ENCODE measurements at regions not wholly inside any gene's neighbourhood (a gene's known extent, or its start where the extent isn't known, plus 50 kb on each side); places are given as distances from the start of the nearest gene placed in this dataset.

- Histone ChIP-seq H3K56ac (replicated peaks; ENCODE audit: insufficient read length, low read depth, low read length) (no peak overlapping the region), H4K5ac (ENCODE audit: insufficient read length, low read depth, low read length) (no peak overlapping the region), H2BK5ac (ENCODE audit: low read depth, low read length) (no peak overlapping the region), H3K9ac (replicated peaks in 1 of 4; ENCODE audit: extremely low read depth in 1 of 4, low read depth in 3 of 4, low read length in 3 of 4) (no peak overlapping the region), H2BK15ac (ENCODE audit: low read length) (no peak overlapping the region), H3K4me2 (ENCODE audit: insufficient read depth in 1 of 2, low read depth in 2 of 2, low read length in 2 of 2) (no peak overlapping the region), H3K23ac (ENCODE audit: insufficient read length) (no peak overlapping the region), H3K79me2 (ENCODE audit: control insufficient read depth in 1 of 2, insufficient read depth in 2 of 2, low read length in 2 of 2) (no peaks in the 10 kb centered on the region), H3K36me3 (ENCODE audit: control insufficient read depth in 2 of 4, insufficient read depth in 4 of 4, low read length in 3 of 4) (no peaks in the 10 kb centered on the region), H3K18ac (ENCODE audit: extremely low read depth, low read length) (no peak overlapping the region), H2AK5ac (ENCODE audit: low read depth, low read length) (no peak overlapping the region), H3K4me3 (ENCODE audit: extremely low read depth in 1 of 4, insufficient read depth in 2 of 4, low read depth in 3 of 4, low read length in 4 of 4) (no peak overlapping the region), H4K20me1 (replicated peaks in 1 of 2; ENCODE audit: control insufficient read depth in 1 of 2, insufficient read depth in 2 of 2, low read length in 2 of 2) (no peaks in the 10 kb centered on the region), H4K8ac (ENCODE audit: extremely low read depth, insufficient read depth, low read length) (no peak overlapping the region), H3K27ac (ENCODE audit: low read depth, low read length) (no peak overlapping the region), H2BK120ac (replicated peaks; ENCODE audit: low read depth, low read length) (no peak overlapping the region), H2BK12ac (ENCODE audit: low read depth, low read length) (no peak overlapping the region), H2AFZ (ENCODE audit: low read length) (no peak overlapping the region), H3K14ac (ENCODE audit: insufficient read length) (no peak overlapping the region), H3K9me3 (ENCODE audit: insufficient read depth in 2 of 2, low read depth in 1 of 2, low read length in 1 of 2) (no peaks in the 10 kb centered on the region), H3K4ac (replicated peaks; ENCODE audit: insufficient read length, low read depth, low read length) (no peak overlapping the region), H3K4me1 (replicated peaks in 1 of 4; ENCODE audit: control insufficient read depth in 3 of 4, insufficient read depth in 4 of 4, low read length in 3 of 4) (no peaks in the 10 kb centered on the region; a peak in 1 of 7 replicates), H2BK20ac (ENCODE audit: low read length) (no peak overlapping the region), H3K27me3 (replicated peaks in 1 of 4; ENCODE audit: control insufficient read depth in 3 of 4, extremely low read depth in 1 of 4, insufficient read depth in 3 of 4, low read length in 3 of 4) (0 out of 7 replicates have a peak, but pooled peaks cover 0 to 1% (median 0%) of the 10 kb centered on the region in 4 experiments), H3K23me2 (ENCODE audit: low read depth, low read length) (no peaks in the 10 kb centered on the region), H4K91ac (replicated peaks; ENCODE audit: insufficient read length, low read length) (no peak overlapping the region), H3K79me1 (ENCODE audit: low read depth, low read length) (no peaks in the 10 kb centered on the region)
- TF ChIP-seq ZNF274 (IDR thresholded peaks at IDR 0.05; ENCODE audit: borderline replicate concordance, extremely low read depth, low read length): no peak
- no peak for TF ChIP-seq JUN (IDR thresholded peaks at IDR 0.05; ENCODE audit: low read depth, low read length)
- no peak for TF ChIP-seq SUZ12 (IDR thresholded peaks at IDR 0.05; ENCODE audit: low read length)
- TF ChIP-seq POLR2AphosphoS5 (IDR thresholded peaks at IDR 0.05; ENCODE audit: low read depth, low read length): no peak
- TF ChIP-seq KDM5A (IDR thresholded peaks at IDR 0.05; ENCODE audit: low read length): no peak
- no peak for TF ChIP-seq TAF1 (IDR thresholded peaks at IDR 0.05; ENCODE audit: low read depth, low read length)
- no peak for TF ChIP-seq KDM1A (IDR thresholded peaks at IDR 0.05; ENCODE audit: borderline replicate concordance, low read length)
- no peak for TF ChIP-seq SP4 (IDR thresholded peaks at IDR 0.05; ENCODE audit: low read length)
- no peak for TF ChIP-seq JUND (IDR thresholded peaks at IDR 0.05; ENCODE audit: low read length)
- no peak for TF ChIP-seq GABPA (IDR thresholded peaks at IDR 0.05; ENCODE audit: borderline replicate concordance, insufficient read depth, low read length)
- no peak for TF ChIP-seq BRCA1 (IDR thresholded peaks at IDR 0.05; ENCODE audit: low read depth, low read length)
- DNase-seq (ENCODE audit: low read depth in 1 of 2, low spot score in 2 of 2) (no peak), FAIRE-seq (no peak)
- POLR2A ChIA-PET (ENCODE audit: partially characterized antibody): interaction anchor here (0.6 to 0.9 kb wide), 2 partner anchors 21 to 240 kb away, joined by 3 read pairs; no protein-coding TSS in a partner anchor
- CTCF ChIA-PET (ENCODE audit: partially characterized antibody): interaction anchor here (0.7 to 7.0 kb wide), 6 partner anchors 10 to 120 kb away, joined by 3 to 44 read pairs (median 4); no protein-coding TSS in a partner anchor
- 85% methylated on average over 12 of the region's 12 CpGs; no CpG with 5 or more reads in 1 of the 2 experiments for WGBS, 2 experiments (ENCODE audit: extremely low coverage in 1 of 2, insufficient coverage in 1 of 2, insufficient read length in 1 of 2, insufficient replicate concordance in 2 of 2, low coverage in 1 of 2, low lambda C conversion rate in 2 of 2, missing lambda C conversion rate in 1 of 2)
Observed at GRCh38 chr13:29993716-29994488, 143.5 kb upstream of the UBL3 start.
